ENCODE measurements at regions not wholly inside any gene's neighbourhood (a gene's known extent, or its start where the extent isn't known, plus 50 kb on each side); places are given as distances from the start of the nearest gene placed in this dataset.

GRCh38 chr12:90618586-90618985, 336.4 kb downstream of the CCER1 start:
- intact Hi-C loops (cut with DNase I) = no loop called here
- no peaks in the 10 kb centered on the region for H3K9me3 ChIP-seq
- TF ChIP-seq POLR2A (IDR thresholded peaks at IDR 0.05) = no peak
- TF ChIP-seq, protein P1, sequence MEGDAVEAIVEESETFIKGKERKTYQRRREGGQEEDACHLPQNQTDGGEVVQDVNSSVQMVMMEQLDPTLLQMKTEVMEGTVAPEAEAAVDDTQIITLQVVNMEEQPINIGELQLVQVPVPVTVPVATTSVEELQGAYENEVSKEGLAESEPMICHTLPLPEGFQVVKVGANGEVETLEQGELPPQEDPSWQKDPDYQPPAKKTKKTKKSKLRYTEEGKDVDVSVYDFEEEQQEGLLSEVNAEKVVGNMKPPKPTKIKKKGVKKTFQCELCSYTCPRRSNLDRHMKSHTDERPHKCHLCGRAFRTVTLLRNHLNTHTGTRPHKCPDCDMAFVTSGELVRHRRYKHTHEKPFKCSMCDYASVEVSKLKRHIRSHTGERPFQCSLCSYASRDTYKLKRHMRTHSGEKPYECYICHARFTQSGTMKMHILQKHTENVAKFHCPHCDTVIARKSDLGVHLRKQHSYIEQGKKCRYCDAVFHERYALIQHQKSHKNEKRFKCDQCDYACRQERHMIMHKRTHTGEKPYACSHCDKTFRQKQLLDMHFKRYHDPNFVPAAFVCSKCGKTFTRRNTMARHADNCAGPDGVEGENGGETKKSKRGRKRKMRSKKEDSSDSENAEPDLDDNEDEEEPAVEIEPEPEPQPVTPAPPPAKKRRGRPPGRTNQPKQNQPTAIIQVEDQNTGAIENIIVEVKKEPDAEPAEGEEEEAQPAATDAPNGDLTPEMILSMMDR (IDR thresholded peaks at IDR 0.05) = no peak
- no peak overlapping the region for H3K4me3 ChIP-seq (replicated peaks in 1 of 3)
- no peak for DNase-seq
- no peaks in the 10 kb centered on the region for H3K27me3 ChIP-seq
- H3K36me3 ChIP-seq = no peaks in the 10 kb centered on the region
- H3K27ac ChIP-seq = no peak overlapping the region
- no peaks in the 10 kb centered on the region for H3K4me1 ChIP-seq

DNA sequence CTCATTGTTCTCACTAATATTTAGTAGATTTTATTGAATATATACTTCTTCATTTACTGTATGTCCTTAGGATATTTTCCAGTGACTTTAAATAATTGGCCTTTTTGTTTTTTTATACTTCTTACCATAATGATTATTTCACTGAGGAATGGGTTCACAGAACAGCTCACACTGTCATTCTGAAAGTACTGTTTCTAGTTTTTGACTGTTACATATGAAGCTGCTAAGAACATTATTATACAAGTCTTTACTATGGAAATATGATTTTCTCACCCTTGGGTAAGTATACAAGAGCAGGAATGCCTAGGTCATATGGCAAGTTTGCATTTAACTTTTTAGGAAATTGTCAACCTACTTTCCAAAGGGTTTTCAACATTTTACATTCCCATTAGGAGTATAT, 343.1 kb downstream of the CCER1 start:
- Histone ChIP-seq H3K27me3 (no peaks in the 10 kb centered on the region), H3K9me3 (no peaks in the 10 kb centered on the region), H3K4me1 (no peaks in the 10 kb centered on the region), H3K27ac (no peak overlapping the region), H3K36me3 (no peaks in the 10 kb centered on the region), H3K4me3 (replicated peaks in 1 of 3) (no peak overlapping the region)
- intact Hi-C loops (cut with DNase I) = no loop called here
- TF ChIP-seq, protein P1 (IDR thresholded peaks at IDR 0.05) = no peak
- TF ChIP-seq POLR2A (IDR thresholded peaks at IDR 0.05) = no peak
- no peak for DNase-seq

- 27 to 30% methylated on average over 3 of the region's 3 CpGs for WGBS, 2 donors
- TF ChIP-seq POLR2A (IDR thresholded peaks at IDR 0.05) = no peak
- TF ChIP-seq, protein P1 (IDR thresholded peaks at IDR 0.05) = no peak
- no peak for DNase-seq
- H3K9me3 ChIP-seq = no peaks in the 10 kb centered on the region
- H3K27me3 ChIP-seq = no peaks in the 10 kb centered on the region
- no peak overlapping the region for H3K27ac ChIP-seq
- intact Hi-C loops (cut with DNase I) = no loop called here
- no peak overlapping the region for H3K4me3 ChIP-seq (replicated peaks in 1 of 3)
- H3K36me3 ChIP-seq = no peaks in the 10 kb centered on the region
- no peaks in the 10 kb centered on the region for H3K4me1 ChIP-seq
These were observed 343.9 kb downstream of the CCER1 start for GRCh38 chr12:90611048-90611447.

- H3K4me1 ChIP-seq = no peaks in the 10 kb centered on the region
- no peak for TF ChIP-seq POLR2A (IDR thresholded peaks at IDR 0.05)
- TF ChIP-seq, protein P1 (IDR thresholded peaks at IDR 0.05) = no peak
- no peaks in the 10 kb centered on the region for H3K9me3 ChIP-seq
- H3K27ac ChIP-seq = no peak overlapping the region
- H3K4me3 ChIP-seq (replicated peaks in 1 of 3) = no peak overlapping the region
- 96% methylated on average over 2 of the region's 2 CpGs for WGBS, 2 donors
- DNase-seq = no peak
- intact Hi-C loops (cut with DNase I) = no loop called here
- no peaks in the 10 kb centered on the region for H3K36me3 ChIP-seq
- no peaks in the 10 kb centered on the region for H3K27me3 ChIP-seq
These were observed 361.2 kb downstream of the CCER1 start for GRCh38 chr12:90593596-90594295.

- WGBS, 2 donors = 93 to 95% methylated on average over 1 of the region's 1 CpG
- no peaks in the 10 kb centered on the region for H3K36me3 ChIP-seq
- H3K27me3 ChIP-seq = no peaks in the 10 kb centered on the region
- no peaks in the 10 kb centered on the region for H3K4me1 ChIP-seq
- DNase-seq = no peak
- no peaks in the 10 kb centered on the region for H3K9me3 ChIP-seq
- H3K27ac ChIP-seq = no peak overlapping the region
- intact Hi-C loops (cut with DNase I) = no loop called here
- TF ChIP-seq, protein P1 (IDR thresholded peaks at IDR 0.05) = no peak
- no peak for TF ChIP-seq POLR2A (IDR thresholded peaks at IDR 0.05)
- no peak overlapping the region for H3K4me3 ChIP-seq (replicated peaks in 1 of 3)
These were observed 365.0 kb downstream of the CCER1 start for GRCh38 chr12:90589956-90590355.

All from thyroid gland (tissue), 4 donors.